ENCODE measurements at regions not wholly inside any gene's neighbourhood (a gene's known extent, or its start where the extent isn't known, plus 50 kb on each side); places are given as distances from the start of the nearest gene placed in this dataset.

DNA sequence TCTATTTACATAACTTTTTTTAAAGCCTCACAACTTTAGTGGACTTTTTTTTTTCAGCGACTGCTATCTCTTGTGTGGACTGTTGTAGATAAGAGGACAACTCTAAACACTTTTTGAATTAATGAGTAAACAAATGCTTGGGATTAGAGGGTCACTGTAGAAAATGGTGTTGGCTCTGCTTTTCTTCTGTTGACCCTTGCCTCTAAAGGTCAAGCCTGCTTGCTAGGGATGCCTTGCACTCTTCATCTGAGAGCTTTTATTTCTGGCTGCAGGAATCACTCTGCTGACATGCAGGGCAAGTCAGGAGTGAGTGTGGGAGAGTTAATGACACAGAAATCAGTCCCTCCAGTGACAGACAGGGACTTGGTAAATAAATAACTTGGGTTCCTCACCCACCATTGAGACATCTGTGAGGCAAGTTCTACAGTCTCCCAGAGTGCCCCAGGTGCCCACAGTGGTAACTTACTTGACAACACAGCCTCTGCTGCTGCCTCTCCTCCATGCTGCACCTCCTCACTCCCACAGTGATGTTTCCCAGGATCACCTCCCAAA lies 390.1 kb downstream of the IL20RB start:
- ATAC-seq (no peak), DNase-seq (no peak)
- H3K27ac ChIP-seq (ENCODE audit: low read depth, low read length), result no peak overlapping the region
- Mint-ChIP-seq H3K27me3 (peaks cover 0 to 6% (median 0%) of the 10 kb centered on the region in 5 donors), H3K27ac (no peak overlapping the region), H3K4me3 (no peak overlapping the region), H3K36me3 (no peaks in the 10 kb centered on the region), H3K4me1 (peaks cover 0 to 1% (median 0%) of the 10 kb centered on the region in 7 donors), H3K9me3 (peaks cover 0 to 18% (median 4%) of the 10 kb centered on the region in 11 donors)
- POLR2A ChIA-PET, result no interaction called here
- intact Hi-C loops (cut with micrococcal nuclease), result no loop called here
- no peak overlapping the region for H3K4me3 ChIP-seq (ENCODE audit: low read length)
- H3K36me3 ChIP-seq (ENCODE audit: control insufficient read depth in 2 of 3, insufficient read depth in 3 of 3, low read length in 3 of 3), result no peaks in the 10 kb centered on the region
- H3K27me3 ChIP-seq (ENCODE audit: control insufficient read depth in 2 of 2, insufficient read depth in 2 of 2, low read length in 2 of 2), result no peaks in the 10 kb centered on the region
- H3K4me1 ChIP-seq (ENCODE audit: control insufficient read depth in 2 of 2, insufficient read depth in 2 of 2, low read length in 2 of 2), result no peaks in the 10 kb centered on the region
- CTCF ChIA-PET, result no interaction called here
- H3K9me3 ChIP-seq (ENCODE audit: control insufficient read depth in 2 of 3, low read length in 3 of 3), result no peaks in the 10 kb centered on the region

DNA sequence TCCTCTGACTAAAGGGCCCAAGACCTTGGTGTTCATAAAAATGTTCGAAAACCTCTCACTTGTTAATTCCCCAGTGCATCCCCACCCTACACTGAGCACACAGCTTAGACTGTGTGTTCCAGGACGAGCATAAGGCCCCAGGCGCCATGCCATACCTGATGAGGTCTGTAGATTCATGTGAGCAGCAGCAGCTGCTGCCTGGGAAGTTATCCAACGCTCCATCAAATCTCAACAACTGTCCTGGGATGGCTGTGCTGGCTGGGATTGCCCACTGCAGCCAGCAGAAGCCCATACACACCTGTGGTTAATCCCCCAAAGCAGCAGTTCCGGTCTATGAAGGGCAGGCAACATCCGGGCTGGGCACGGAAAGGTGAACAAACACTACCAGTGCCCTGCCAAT lies 391.2 kb downstream of the IL20RB start:
- DNase-seq (no peak), ATAC-seq (no peak)
- ChIA-PET POLR2A (no interaction called here), CTCF (no interaction called here)
- Mint-ChIP-seq H3K4me1 (peaks cover 0 to 1% (median 0%) of the 10 kb centered on the region in 7 donors), H3K27ac (no peak overlapping the region), H3K4me3 (no peak overlapping the region), H3K9me3 (peaks cover 0 to 20% (median 6%) of the 10 kb centered on the region in 11 donors), H3K27me3 (peaks cover 0 to 6% (median 0%) of the 10 kb centered on the region in 5 donors), H3K36me3 (no peaks in the 10 kb centered on the region)
- no peak overlapping the region for H3K4me3 ChIP-seq (ENCODE audit: low read length)
- no peaks in the 10 kb centered on the region for H3K36me3 ChIP-seq (ENCODE audit: control insufficient read depth in 2 of 3, insufficient read depth in 3 of 3, low read length in 3 of 3)
- H3K27me3 ChIP-seq (ENCODE audit: control insufficient read depth in 2 of 2, insufficient read depth in 2 of 2, low read length in 2 of 2), result no peaks in the 10 kb centered on the region
- no peak overlapping the region for H3K27ac ChIP-seq (ENCODE audit: low read depth, low read length)
- intact Hi-C loops (cut with micrococcal nuclease), result no loop called here
- no peaks in the 10 kb centered on the region for H3K4me1 ChIP-seq (ENCODE audit: control insufficient read depth in 2 of 2, insufficient read depth in 2 of 2, low read length in 2 of 2)
- no peaks in the 10 kb centered on the region for H3K9me3 ChIP-seq (ENCODE audit: control insufficient read depth in 2 of 3, low read length in 3 of 3)

DNA sequence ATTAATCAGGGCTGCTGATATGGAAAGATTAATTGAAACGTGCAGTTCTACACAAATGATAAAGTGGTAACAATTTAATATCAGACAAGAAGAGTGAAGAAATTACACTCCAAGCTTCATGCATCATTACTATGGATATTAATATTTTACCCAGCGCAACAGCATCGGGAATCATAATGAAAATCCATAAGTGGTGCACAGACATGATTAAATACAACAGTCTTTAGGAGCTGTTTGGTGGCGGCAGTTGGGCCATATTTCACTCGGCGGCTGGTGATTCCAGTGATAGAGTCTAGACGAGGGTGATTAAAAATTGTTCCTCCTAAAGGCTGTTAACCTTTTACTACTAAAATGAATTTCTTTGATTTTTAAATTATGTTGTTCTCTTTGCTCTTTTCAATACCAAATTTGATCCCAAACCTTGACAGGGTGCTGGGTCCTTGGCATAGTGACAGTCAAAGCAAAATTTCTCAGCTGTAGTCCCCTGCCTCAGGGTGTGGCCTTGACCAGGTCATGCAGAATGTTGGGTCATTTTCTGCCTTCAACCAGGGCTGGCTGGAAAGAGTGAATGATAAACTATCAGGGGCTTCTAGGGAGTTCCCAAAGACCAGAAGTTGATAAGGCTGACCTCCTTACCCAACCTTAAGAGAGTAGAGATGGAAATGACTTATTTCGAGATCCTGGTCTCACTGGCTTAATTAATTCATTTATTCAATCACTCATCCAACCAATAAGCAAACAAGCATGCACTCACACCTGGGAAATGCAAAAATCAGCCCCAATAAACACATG lies 392.0 kb downstream of the IL20RB start:
- Mint-ChIP-seq H3K9me3 (peaks cover 0 to 20% (median 6%) of the 10 kb centered on the region in 11 donors), H3K36me3 (no peaks in the 10 kb centered on the region), H3K4me1 (peaks cover 0 to 1% (median 0%) of the 10 kb centered on the region in 7 donors), H3K27me3 (peaks cover 0 to 6% (median 0%) of the 10 kb centered on the region in 5 donors), H3K27ac (no peak overlapping the region), H3K4me3 (no peak overlapping the region)
- intact Hi-C loops (cut with micrococcal nuclease), result no loop called here
- ChIA-PET POLR2A (no interaction called here), CTCF (no interaction called here)
- Histone ChIP-seq H3K4me1 (ENCODE audit: control insufficient read depth in 2 of 2, insufficient read depth in 2 of 2, low read length in 2 of 2) (no peaks in the 10 kb centered on the region), H3K36me3 (ENCODE audit: control insufficient read depth in 2 of 3, insufficient read depth in 3 of 3, low read length in 3 of 3) (no peaks in the 10 kb centered on the region), H3K27me3 (ENCODE audit: control insufficient read depth in 2 of 2, insufficient read depth in 2 of 2, low read length in 2 of 2) (no peaks in the 10 kb centered on the region), H3K9me3 (ENCODE audit: control insufficient read depth in 2 of 3, low read length in 3 of 3) (no peaks in the 10 kb centered on the region), H3K4me3 (ENCODE audit: low read length) (no peak overlapping the region), H3K27ac (ENCODE audit: low read depth, low read length) (no peak overlapping the region)
- DNase-seq (no peak), ATAC-seq (no peak)

DNA sequence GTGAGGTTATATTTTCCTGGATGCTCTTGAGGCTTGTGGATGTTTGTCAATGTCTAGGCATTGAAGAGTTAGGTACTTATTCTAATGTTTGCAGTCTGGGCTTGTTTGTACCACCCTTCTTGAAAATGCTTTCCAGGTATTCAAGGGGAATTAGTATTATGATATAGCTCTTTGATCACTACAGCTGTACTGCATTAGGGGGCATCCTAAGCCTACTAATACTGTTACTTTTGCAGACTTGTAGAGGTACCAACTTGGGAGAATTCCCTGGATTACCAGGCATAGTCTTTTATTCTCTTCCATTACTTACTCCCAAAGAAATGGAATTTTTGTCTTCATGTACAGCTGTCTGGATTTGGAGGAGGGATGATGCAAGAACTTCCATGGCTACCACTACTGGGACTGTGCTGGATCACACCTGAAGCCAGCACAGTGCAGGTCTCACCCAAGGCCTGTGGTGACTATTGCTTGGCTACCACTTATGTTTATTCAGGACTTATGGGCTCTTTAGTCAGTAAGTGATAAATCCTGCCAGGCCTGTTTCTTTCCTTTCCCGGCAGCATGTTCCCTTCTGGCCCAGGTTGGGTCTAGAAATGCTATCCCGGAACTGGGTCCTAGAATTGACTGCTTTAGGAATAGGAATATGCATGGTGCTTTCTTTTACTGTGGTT lies 402.9 kb downstream of the IL20RB start:
- no peak overlapping the region for H3K4me3 ChIP-seq (ENCODE audit: low read length)
- H3K9me3 Mint-ChIP-seq, result peaks cover 0 to 34% (median 10%) of the 10 kb centered on the region in 11 donors

GRCh38 chr3:137382005-137382594 lies 382.0 kb upstream of the SOX14 start:
- DNase-seq (no peak), ATAC-seq (no peak)
- Histone ChIP-seq H3K27me3 (ENCODE audit: control insufficient read depth in 2 of 2, insufficient read depth in 2 of 2, low read length in 2 of 2) (no peaks in the 10 kb centered on the region), H3K4me1 (ENCODE audit: control insufficient read depth in 2 of 2, insufficient read depth in 2 of 2, low read length in 2 of 2) (no peaks in the 10 kb centered on the region), H3K4me3 (ENCODE audit: low read length) (no peak overlapping the region), H3K27ac (ENCODE audit: low read depth, low read length) (no peak overlapping the region), H3K36me3 (ENCODE audit: control insufficient read depth in 2 of 3, insufficient read depth in 3 of 3, low read length in 3 of 3) (no peaks in the 10 kb centered on the region), H3K9me3 (ENCODE audit: control insufficient read depth in 2 of 3, low read length in 3 of 3) (no peaks in the 10 kb centered on the region)
- Mint-ChIP-seq H3K4me1 (no peaks in the 10 kb centered on the region), H3K36me3 (no peaks in the 10 kb centered on the region), H3K4me3 (no peak overlapping the region), H3K27ac (no peak overlapping the region), H3K9me3 (peaks cover 0 to 15% (median 6%) of the 10 kb centered on the region in 11 donors), H3K27me3 (no peaks in the 10 kb centered on the region)
- CTCF ChIA-PET, result no interaction called here
- POLR2A ChIA-PET, result no interaction called here
- intact Hi-C loops (cut with micrococcal nuclease), result no loop called here

More for the DNA sequence above, 402.9 kb downstream of the IL20RB start:
- Mint-ChIP-seq H3K27ac (no peak overlapping the region), H3K4me3 (no peak overlapping the region), H3K27me3 (no peaks in the 10 kb centered on the region), H3K4me1 (no peaks in the 10 kb centered on the region), H3K36me3 (peaks cover 0 to 3% (median 0%) of the 10 kb centered on the region in 5 donors)
- Histone ChIP-seq H3K27me3 (ENCODE audit: control insufficient read depth in 2 of 2, insufficient read depth in 2 of 2, low read length in 2 of 2) (no peaks in the 10 kb centered on the region), H3K36me3 (ENCODE audit: control insufficient read depth in 2 of 3, insufficient read depth in 3 of 3, low read length in 3 of 3) (no peaks in the 10 kb centered on the region), H3K9me3 (ENCODE audit: control insufficient read depth in 2 of 3, low read length in 3 of 3) (no peaks in the 10 kb centered on the region), H3K4me1 (ENCODE audit: control insufficient read depth in 2 of 2, insufficient read depth in 2 of 2, low read length in 2 of 2) (no peaks in the 10 kb centered on the region), H3K27ac (ENCODE audit: low read depth, low read length) (no peak overlapping the region)
- POLR2A ChIA-PET, result no interaction called here
- no peak for ATAC-seq
- intact Hi-C loops (cut with micrococcal nuclease), result no loop called here
- DNase-seq, result no peak
- CTCF ChIA-PET, result no interaction called here

GRCh38 chr3:137385922-137386321 lies 378.2 kb upstream of the SOX14 start:
- Mint-ChIP-seq H3K9me3 (peaks cover 0 to 18% (median 5%) of the 10 kb centered on the region in 11 donors), H3K4me3 (no peak overlapping the region), H3K27me3 (no peaks in the 10 kb centered on the region), H3K27ac (no peak overlapping the region), H3K4me1 (no peaks in the 10 kb centered on the region), H3K36me3 (no peaks in the 10 kb centered on the region)
- intact Hi-C loops (cut with micrococcal nuclease), result no loop called here
- DNase-seq (no peak), ATAC-seq (no peak)
- ChIA-PET POLR2A (no interaction called here), CTCF (no interaction called here)
- H3K4me1 ChIP-seq (ENCODE audit: control insufficient read depth in 2 of 2, insufficient read depth in 2 of 2, low read length in 2 of 2), result no peaks in the 10 kb centered on the region
- H3K36me3 ChIP-seq (ENCODE audit: control insufficient read depth in 2 of 3, insufficient read depth in 3 of 3, low read length in 3 of 3), result no peaks in the 10 kb centered on the region
- no peaks in the 10 kb centered on the region for H3K9me3 ChIP-seq (ENCODE audit: control insufficient read depth in 2 of 3, low read length in 3 of 3)
- H3K27me3 ChIP-seq (ENCODE audit: control insufficient read depth in 2 of 2, insufficient read depth in 2 of 2, low read length in 2 of 2), result no peaks in the 10 kb centered on the region
- no peak overlapping the region for H3K27ac ChIP-seq (ENCODE audit: low read depth, low read length)
- H3K4me3 ChIP-seq (ENCODE audit: low read length), result no peak overlapping the region

Data from naive thymus-derived CD4-positive, alpha-beta T cell (primary cell).